ENCODE measurements at regions not wholly inside any gene's neighbourhood (a gene's known extent, or its start where the extent isn't known, plus 50 kb on each side); places are given as distances from the start of the nearest gene placed in this dataset.
"Not testable (repeated sequence)": the region's sequence is repeated elsewhere in the genome, so short reads cannot be mapped to it uniquely, and the experiment has no call there.

DNA sequence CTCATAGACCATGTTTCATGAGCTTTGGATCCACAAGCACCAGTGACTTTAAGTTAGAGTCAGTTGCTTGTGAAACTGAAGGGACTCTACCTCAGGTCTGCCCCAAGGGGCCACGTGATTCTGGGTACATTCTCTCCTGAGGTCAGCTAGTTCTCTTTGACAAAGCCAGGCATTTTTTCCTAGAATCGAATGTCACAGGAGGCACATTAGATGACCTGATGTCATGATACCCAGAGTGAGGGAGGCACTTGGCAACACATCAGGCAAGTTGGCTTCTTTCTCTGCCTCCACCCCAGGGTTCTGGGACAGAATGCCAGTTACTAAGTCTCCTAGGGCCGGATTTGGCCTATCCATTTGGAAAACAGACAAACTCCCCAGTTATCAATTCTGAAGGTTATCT lies 93.0 kb downstream of the APIP start:
- Histone ChIP-seq H3K4me3 (no peak overlapping the region), H3K36me3 (replicated peaks in 1 of 2) (no peaks in the 10 kb centered on the region), H3K9me3 (replicated peaks in 1 of 3) (no peaks in the 10 kb centered on the region), H3K27ac (no peak overlapping the region), H3K27me3 (no peaks in the 10 kb centered on the region), H3K4me1 (replicated peaks in 1 of 2) (no peaks in the 10 kb centered on the region)
- TF ChIP-seq POLR2A (IDR thresholded peaks at IDR 0.05), result no peak
- TF ChIP-seq, protein P1, sequence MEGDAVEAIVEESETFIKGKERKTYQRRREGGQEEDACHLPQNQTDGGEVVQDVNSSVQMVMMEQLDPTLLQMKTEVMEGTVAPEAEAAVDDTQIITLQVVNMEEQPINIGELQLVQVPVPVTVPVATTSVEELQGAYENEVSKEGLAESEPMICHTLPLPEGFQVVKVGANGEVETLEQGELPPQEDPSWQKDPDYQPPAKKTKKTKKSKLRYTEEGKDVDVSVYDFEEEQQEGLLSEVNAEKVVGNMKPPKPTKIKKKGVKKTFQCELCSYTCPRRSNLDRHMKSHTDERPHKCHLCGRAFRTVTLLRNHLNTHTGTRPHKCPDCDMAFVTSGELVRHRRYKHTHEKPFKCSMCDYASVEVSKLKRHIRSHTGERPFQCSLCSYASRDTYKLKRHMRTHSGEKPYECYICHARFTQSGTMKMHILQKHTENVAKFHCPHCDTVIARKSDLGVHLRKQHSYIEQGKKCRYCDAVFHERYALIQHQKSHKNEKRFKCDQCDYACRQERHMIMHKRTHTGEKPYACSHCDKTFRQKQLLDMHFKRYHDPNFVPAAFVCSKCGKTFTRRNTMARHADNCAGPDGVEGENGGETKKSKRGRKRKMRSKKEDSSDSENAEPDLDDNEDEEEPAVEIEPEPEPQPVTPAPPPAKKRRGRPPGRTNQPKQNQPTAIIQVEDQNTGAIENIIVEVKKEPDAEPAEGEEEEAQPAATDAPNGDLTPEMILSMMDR (IDR thresholded peaks at IDR 0.05), result no peak
- intact Hi-C loops (cut with DNase I), result no loop called here
- 53 to 70% (median 57%) methylated on average over 3 of the region's 3 CpGs for WGBS, 4 donors
- DNase-seq, result peak in 1 of 7 donors; percentile 23

DNA sequence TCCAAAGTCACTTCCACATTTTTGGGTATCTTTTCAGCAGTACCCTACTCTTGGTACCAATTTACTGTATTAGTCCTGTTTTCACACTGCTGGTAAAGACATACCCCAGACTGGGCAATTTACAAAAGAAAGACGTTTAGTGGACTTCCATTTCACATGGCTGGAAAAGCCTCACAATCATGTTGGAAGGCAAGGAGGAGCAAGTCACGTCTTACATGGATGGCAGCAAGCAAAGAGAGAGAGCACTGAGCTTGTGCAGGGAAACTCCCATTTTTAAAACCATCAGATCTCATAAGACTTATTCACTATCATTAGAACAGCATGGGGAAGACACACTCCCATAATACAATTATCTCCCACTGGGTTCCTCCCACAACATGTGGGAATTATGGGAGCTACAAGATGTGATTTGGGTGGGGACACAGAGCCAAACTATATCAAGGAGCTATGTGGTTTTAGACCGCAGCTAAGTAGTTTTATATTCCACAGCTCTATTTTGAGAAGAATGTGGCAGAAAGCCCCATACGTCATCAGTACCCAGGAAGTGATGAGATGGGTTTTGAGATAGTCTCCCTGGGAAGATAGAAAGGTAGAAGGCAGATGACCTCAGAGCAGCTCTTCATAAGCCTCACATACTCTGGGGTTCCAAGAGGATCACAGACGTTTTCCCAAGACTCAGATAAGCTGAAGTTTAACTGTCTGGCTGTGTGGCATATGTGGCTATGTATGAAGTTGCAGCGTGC lies 96.3 kb downstream of the APIP start:
- Histone ChIP-seq H3K9me3 (replicated peaks in 1 of 3) (no peaks in the 10 kb centered on the region), H3K27ac (no peak overlapping the region), H3K4me3 (no peak overlapping the region), H3K36me3 (replicated peaks in 1 of 2) (no peaks in the 10 kb centered on the region), H3K27me3 (no peaks in the 10 kb centered on the region), H3K4me1 (replicated peaks in 1 of 2) (no peaks in the 10 kb centered on the region)
- WGBS, 4 donors, result 71 to 75% (median 73%) methylated on average over 6 of the region's 6 CpGs
- no peak for TF ChIP-seq POLR2A (IDR thresholded peaks at IDR 0.05)
- TF ChIP-seq, protein P1 (IDR thresholded peaks at IDR 0.05), result no peak
- intact Hi-C loops (cut with DNase I), result no loop called here
- no peak for DNase-seq

DNA sequence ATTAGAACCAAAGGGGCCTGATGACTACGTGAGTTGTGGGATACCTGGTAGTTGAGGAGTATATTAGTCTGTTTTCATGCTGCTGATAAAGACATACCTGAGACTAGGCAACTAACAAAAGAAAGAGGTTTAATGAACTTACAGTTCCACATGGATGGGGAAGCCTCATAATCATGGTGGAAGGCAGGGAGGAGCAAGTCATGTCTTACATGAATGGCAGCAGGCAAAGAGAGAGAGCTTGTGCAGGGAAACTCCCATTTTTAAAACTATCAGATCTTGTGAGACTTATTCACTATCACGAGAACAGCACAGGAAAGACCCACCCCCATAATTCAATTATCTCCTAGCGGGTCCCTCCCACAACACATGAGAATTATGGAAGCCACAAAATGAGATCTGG lies 98.4 kb downstream of the APIP start:
- H3K9me3 ChIP-seq (replicated peaks in 1 of 3), result not testable (repeated sequence)
- WGBS, 4 donors, result 81 to 90% (median 86%) methylated on average over 3 of the region's 3 CpGs

DNA sequence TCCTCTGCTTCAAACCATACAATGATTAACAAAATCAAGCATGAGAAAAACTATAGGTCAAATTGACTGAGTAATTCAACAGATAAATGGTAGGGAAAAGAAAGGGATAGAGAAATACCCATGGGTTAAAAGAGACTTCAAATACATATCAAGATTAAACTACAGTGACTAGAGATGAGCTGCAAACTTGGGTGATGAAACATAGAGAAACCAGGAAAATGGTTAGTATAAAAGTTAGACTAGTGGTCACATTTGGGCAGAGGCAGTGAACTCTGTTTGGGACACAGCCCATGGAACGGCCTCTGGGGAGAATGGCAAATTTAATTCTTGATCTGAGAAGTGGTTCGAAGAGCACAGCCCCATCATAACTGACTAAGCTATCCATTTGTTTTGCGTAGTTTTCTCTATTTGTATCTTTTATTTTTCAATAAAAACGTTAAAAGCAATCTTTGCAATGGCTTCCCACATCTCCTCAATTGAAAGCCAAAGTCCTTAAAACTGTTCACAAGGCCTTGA lies 99.4 kb downstream of the APIP start:
- TF ChIP-seq, protein P1 (IDR thresholded peaks at IDR 0.05), result no peak
- no peak for TF ChIP-seq POLR2A (IDR thresholded peaks at IDR 0.05)
- DNase-seq, result no peak
- Histone ChIP-seq H3K9me3 (replicated peaks in 1 of 3) (no peaks in the 10 kb centered on the region), H3K4me1 (replicated peaks in 1 of 2) (no peaks in the 10 kb centered on the region), H3K36me3 (replicated peaks in 1 of 2) (no peaks in the 10 kb centered on the region), H3K27ac (no peak overlapping the region), H3K27me3 (no peaks in the 10 kb centered on the region), H3K4me3 (no peak overlapping the region)
- intact Hi-C loops (cut with DNase I), result no loop called here
- 77 to 85% (median 81%) methylated on average over 4 of the region's 4 CpGs for WGBS, 4 donors

More for the DNA sequence above, 98.4 kb downstream of the APIP start:
- DNase-seq; H3K27ac ChIP-seq; H3K27me3 ChIP-seq; H3K4me3 ChIP-seq; intact Hi-C loops (cut with DNase I); H3K4me1 ChIP-seq (replicated peaks in 1 of 2); H3K36me3 ChIP-seq (replicated peaks in 1 of 2): not testable (repeated sequence)

Measured in adrenal gland (tissue), 9 donors.